Mucosa of descending colon (tissue), 3 donors: ENCODE measurements at regions not wholly inside any gene's neighbourhood (a gene's known extent, or its start where the extent isn't known, plus 50 kb on each side); places are given as distances from the start of the nearest gene placed in this dataset.

Source experiments
- ATAC-seq: fragments of 200-7000 bp; cut with Tn5 transposase; one replicate; pipeline ENCODE4 v1.9.1; 2020; ENCODE audit warnings: mild to moderate bottlenecking, moderate library complexity
- DNase-seq, 3 donors: peaks; one replicate each; pipeline ENCODE4 v3.0.0-alpha.2; 2020
- H3K36me3 ChIP-seq: fragments of 200-600 bp; one replicate; pipeline ENCODE4 v1.8.0; 2021; ENCODE audit warnings: low read depth, mild to moderate bottlenecking
- H3K4me1 ChIP-seq: fragments of 200-600 bp; one replicate; pipeline ENCODE4 v1.8.0; 2021; ENCODE audit warnings: low read depth, mild to moderate bottlenecking
- H3K4me3 ChIP-seq: fragments of 200-600 bp; one replicate; pipeline ENCODE4 v1.8.0; 2021; ENCODE audit warnings: mild to moderate bottlenecking
- H3K9me3 ChIP-seq: fragments of 200-600 bp; one replicate; pipeline ENCODE4 v1.8.0; 2021; ENCODE audit warnings: mild to moderate bottlenecking
- intact Hi-C, 2 donors: fragments of 100-400 bp; cut with DNase I in 1 of 2; cut with micrococcal nuclease in 1 of 2; formaldehyde crosslinking; loops; one replicate each; pipeline versions ENCODE4 v1.11.0 to v1.11.1; 2022; cut with DNase I, micrococcal nuclease
- TF ChIP-seq, protein P1 (sequence below): fragments of 200-600 bp; IDR thresholded peaks from one replicate; pipeline ENCODE4 v1.8.0; 2022; ENCODE audit warnings: antibody characterized with exemption, mild to moderate bottlenecking
- donor health status: DM: no; HTN: no; CAD: no; lungs with moderate emphysema.
- donor health status: DM: no; HTN: no; CAD: no.
- donor health status: DM: no; HTN: yes; CAD: no.

DNA sequence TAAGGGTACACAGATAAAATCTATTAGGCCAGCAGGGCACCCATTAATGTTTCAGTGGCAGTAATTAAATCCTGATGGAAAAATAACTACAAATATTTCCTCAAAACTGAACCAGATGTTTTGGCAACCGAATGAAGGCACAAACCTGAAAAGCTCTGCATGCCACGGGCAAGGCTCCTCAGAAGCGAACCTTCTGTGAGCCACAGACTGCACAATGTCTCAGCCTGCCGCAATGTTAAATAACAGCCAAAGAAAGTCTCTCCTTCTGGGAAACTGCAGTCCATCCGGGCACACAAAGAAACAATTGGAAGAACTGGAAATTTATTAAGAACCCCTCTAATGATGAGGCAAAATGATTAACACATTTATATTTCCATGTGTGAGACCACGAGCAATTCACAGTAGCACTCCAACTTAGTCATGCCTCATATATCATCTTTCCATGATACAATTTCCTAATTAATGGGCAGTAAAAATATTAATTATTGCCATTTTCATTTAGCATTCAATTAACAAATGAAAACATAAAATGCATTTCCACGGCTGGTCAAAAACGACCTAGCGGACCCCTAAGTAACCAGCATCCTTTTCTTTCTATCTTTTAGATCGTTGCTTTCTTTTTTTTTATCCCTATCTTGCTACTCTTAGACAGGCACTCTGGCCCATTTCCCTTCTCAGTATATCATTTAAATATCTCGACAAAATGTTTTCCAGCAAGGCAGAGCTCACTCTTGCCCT is 237.5 kb downstream of the EPHA4 start:
- no peaks in the 10 kb centered on the region for H3K36me3 ChIP-seq
- no peaks in the 10 kb centered on the region for H3K9me3 ChIP-seq
- DNase-seq = no peak
- H3K4me3 ChIP-seq = no peak overlapping the region
- ATAC-seq = no peak
- TF ChIP-seq, protein P1, sequence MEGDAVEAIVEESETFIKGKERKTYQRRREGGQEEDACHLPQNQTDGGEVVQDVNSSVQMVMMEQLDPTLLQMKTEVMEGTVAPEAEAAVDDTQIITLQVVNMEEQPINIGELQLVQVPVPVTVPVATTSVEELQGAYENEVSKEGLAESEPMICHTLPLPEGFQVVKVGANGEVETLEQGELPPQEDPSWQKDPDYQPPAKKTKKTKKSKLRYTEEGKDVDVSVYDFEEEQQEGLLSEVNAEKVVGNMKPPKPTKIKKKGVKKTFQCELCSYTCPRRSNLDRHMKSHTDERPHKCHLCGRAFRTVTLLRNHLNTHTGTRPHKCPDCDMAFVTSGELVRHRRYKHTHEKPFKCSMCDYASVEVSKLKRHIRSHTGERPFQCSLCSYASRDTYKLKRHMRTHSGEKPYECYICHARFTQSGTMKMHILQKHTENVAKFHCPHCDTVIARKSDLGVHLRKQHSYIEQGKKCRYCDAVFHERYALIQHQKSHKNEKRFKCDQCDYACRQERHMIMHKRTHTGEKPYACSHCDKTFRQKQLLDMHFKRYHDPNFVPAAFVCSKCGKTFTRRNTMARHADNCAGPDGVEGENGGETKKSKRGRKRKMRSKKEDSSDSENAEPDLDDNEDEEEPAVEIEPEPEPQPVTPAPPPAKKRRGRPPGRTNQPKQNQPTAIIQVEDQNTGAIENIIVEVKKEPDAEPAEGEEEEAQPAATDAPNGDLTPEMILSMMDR = no peak
- H3K4me1 ChIP-seq = no peaks in the 10 kb centered on the region
- intact Hi-C loops = no loop called here

DNA sequence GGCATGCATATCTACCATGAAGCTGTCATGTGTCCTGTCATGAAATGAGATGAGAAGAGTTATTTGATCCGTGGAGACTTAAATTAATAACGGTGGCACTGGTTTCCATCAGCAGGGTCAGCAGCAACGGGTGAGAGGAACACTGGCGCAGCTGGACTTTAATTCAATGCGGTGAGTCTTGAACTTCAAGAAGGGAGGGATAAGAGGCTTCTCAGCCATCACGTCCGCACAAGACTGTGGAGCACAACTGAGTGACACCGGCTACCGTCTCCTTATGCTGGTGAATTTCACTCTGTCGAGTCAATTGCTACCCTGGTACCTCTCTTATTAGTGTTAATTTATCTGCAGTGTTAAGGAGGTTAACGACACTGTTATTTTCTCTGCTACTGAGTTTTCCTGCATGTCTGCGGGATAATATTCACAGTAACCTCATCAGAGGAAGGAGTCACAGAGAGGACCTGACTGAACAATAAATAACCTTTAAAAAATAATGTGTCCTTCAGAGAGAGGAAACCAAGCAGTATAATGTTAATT is 236.8 kb downstream of the EPHA4 start:
- H3K9me3 ChIP-seq = no peaks in the 10 kb centered on the region
- TF ChIP-seq, protein P1 = no peak
- DNase-seq (no peak), ATAC-seq (no peak)
- H3K4me3 ChIP-seq = no peak overlapping the region
- no peaks in the 10 kb centered on the region for H3K4me1 ChIP-seq
- intact Hi-C loops = no loop called here
- H3K36me3 ChIP-seq = no peaks in the 10 kb centered on the region

DNA sequence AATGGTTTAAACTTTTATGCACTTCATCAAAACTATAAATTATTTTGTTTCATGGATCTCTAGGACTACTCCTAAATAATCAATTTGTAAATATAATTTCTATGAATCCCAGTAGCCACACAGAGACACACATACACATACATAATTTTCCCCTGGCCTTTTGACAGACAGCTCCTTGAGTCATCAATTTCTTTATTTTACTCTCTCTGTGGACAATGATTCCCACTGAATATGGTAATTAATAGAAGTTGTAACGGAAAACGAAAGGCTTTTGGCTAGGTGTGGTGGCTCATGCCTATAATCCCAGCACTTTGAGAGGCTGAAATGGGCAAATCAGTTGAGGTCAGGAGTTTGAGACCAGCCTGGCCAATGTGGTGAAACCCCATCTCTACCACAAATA is 235.1 kb downstream of the EPHA4 start:
- Histone ChIP-seq H3K9me3 (no peaks in the 10 kb centered on the region), H3K4me3 (no peak overlapping the region), H3K4me1 (no peaks in the 10 kb centered on the region), H3K36me3 (no peaks in the 10 kb centered on the region)
- TF ChIP-seq, protein P1 = no peak
- no peak for DNase-seq
- ATAC-seq = no peak
- intact Hi-C loops = no loop called here

DNA sequence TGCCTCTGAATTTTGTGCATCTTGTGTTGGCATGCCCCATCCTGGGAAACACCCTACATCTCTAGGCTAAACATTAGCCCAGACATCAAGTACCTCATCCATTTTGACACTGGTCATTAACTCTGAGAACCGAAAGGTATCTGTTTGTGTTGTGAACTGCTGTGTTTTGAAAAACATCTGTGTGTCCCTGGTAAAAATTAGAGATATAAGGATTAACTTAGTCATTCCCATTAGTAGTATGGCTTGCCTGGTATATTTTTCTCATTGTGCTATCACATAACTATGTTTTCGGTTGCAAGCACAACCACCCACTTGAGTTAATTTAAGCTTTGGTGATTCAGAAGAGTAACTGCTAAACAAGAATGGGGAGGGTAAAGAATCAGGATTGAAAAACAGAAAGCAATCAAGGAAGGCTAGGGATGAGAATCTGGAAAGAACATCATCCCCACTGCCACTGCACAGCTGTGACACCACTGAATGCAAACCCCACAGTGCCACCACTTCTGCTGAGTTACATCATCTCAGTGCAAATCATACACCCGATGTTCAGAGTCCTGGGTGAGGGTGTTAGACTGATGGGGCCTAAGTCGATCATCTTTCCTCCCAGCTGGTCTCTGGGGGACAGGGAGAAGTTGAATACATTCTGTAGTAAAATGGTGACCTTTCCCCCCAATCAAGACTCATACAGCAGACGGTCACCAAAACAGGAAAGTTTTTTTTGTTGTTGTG is 234.0 kb downstream of the EPHA4 start:
- no peak overlapping the region for H3K4me3 ChIP-seq
- ATAC-seq = no peak
- no peak for DNase-seq
- no peaks in the 10 kb centered on the region for H3K4me1 ChIP-seq
- no peaks in the 10 kb centered on the region for H3K36me3 ChIP-seq
- H3K9me3 ChIP-seq = no peaks in the 10 kb centered on the region
- intact Hi-C loops = no loop called here
- TF ChIP-seq, protein P1 = no peak

DNA sequence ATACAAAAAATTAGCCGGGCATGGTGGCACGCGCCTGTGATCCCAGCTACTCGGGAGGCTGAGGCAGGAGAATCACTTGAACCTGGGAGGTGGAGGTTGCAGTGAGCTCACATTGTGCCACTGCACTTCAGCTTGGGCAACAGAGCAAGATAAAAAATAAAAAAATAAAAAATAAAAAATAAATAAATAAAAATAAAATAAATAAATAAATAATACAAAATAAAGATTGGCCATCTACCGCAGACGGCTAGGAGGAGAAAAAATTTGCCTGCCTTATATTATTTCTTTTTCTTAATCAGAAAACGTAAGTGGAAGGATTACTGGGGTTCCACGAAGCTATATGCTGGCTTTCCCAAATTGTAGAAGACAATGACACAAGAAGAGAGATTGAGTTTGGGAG is 229.7 kb downstream of the EPHA4 start:
- Histone ChIP-seq H3K9me3 (no peaks in the 10 kb centered on the region), H3K4me3 (no peak overlapping the region), H3K4me1 (no peaks in the 10 kb centered on the region), H3K36me3 (no peaks in the 10 kb centered on the region)
- DNase-seq (no peak), ATAC-seq (no peak)
- TF ChIP-seq, protein P1 = no peak
- intact Hi-C loops = no loop called here
